ENCODE measurements at regions not wholly inside any gene's neighbourhood (a gene's known extent, or its start where the extent isn't known, plus 50 kb on each side); places are given as distances from the start of the nearest gene placed in this dataset.

DNA sequence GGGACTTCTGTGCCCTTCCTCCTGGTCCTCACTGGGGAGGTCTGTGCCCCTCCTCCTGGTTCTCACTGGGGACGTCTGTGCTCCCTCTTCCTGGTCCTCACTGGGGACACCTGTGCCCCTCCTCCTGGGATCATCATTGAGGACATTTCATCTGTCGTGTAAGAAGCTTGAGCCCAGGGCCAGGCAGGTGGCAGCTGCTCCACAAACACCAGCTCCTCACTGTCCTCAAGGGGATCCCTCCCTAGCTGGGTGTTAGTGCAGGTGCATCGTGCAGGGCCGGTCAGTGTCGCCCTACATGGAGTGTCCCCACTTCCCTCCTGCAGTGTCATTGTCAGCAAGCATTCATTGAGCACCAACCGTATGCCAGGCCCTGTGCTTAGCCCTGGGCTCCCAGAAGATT is 312.7 kb downstream of the PTPRU start:
- DNase-seq: no peak

DNA sequence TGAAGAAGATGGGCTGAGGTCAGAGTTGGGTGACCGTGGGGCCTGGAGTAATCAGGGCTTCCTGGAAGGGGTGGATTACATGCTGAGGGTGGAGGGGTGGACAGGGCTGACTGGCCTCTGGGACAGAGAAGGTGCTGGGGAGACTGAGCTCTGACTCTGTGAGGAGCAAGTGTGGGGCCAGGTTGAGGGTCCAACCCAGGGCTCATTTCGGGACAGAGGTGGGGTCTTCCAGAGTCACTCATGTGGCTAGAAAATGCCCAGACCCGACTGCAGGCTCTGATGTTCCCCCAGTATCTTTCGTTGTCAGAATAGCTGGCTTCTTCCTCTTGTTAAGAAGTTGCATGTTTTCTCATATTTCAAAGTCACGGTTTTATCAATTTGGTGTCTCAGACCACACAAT is 311.8 kb downstream of the PTPRU start:
- no peak for DNase-seq

DNA sequence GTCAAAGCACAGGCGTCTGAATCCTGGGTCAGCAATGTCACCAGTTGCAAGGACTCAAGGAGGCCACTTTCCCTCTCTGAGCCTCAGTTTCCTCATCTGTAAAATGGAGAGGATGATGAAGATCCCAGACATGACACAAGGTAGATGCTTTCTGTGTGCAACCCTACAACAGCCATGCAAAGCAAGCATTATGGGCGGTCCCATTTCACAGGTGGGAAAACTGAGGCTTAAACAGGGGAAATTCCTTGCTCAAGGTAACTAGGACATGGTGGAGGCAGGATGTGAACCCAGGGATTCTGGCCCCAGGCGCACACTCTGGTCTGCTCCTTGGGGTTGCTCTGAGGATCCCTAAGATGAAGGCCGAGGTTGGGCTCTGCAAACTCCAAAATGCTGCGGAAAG is 311.0 kb downstream of the PTPRU start:
- no peak for DNase-seq

DNA sequence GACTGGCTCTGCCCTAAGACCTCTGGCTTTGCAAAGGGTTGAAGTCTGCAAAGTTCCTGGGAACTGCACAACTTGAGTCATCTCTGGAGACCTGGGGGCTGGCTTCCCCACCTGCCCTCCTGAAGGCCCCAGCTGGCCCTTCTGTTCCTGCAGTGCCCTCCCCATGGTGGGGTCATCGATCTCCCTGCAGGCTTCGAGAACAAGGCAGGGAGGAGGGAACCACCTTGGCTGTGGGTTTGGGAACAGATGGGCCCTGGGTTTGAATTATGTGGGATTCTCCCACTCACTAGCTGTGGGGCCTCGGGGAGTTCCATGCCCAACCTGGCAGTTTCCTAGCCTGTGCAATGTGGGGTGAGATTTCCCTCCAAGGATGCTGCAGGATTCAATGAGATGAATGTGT is 310.2 kb downstream of the PTPRU start:
- no peak for DNase-seq

DNA sequence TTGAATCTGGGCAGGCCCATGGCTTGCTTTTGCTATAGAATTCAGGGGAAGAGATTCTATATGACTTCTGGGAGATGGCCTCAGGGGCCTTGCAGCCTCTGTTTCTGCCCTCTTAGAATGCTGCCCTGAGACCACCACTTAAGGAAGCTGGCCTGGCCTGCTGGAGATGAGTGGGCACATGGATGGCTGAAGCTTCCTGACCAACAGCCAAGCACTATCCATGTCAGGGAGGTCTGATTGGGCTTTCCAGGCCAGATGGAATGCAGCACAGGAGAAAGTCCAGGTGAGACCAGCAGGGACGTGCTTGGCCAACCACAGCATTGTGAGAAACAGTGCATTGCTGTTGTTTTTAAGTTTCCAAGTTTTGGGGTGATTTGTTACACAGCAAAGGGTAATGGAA is 308.1 kb downstream of the PTPRU start:
- no peak for DNase-seq

DNA sequence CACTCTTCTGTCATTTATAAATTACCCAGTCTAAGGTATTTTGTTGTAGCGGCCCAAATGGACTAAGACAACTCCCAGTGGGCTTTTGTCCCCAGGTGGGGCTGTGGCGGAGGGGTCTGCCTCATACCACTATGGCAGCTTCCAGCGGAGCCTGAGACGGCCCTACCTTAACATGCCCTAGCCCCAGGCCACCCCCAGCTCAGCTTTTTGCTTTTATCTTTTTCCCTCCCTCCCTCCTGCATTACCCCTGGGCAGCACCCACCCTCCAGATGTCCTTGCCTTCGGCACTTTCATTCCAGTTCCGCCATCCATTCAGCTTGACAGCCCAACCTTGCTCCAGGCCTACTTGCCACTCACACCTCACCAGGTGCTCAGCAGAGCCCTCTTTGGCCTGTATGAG is 307.3 kb downstream of the PTPRU start:
- no peak for DNase-seq

DNA sequence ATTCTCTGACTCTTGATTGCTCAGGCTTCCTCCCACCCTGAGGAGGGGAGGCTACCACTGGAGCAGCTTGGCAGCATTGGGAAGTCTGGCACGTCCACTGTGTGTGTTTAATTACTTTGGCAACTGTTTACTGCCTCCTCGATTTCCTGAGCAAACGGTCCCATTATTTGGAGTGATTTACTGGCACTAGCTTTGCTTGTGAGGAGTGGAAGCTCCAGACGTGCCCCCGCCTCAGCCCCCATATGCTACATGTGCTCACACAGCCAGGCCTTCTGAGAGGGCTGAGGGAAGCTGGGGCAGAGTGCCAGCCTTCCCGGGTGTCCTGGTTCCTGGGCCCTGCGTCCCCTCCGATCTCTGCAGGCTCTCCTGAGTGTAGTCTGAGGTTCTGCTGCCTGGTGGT is 306.2 kb downstream of the PTPRU start:
- DNase-seq: no peak

DNA sequence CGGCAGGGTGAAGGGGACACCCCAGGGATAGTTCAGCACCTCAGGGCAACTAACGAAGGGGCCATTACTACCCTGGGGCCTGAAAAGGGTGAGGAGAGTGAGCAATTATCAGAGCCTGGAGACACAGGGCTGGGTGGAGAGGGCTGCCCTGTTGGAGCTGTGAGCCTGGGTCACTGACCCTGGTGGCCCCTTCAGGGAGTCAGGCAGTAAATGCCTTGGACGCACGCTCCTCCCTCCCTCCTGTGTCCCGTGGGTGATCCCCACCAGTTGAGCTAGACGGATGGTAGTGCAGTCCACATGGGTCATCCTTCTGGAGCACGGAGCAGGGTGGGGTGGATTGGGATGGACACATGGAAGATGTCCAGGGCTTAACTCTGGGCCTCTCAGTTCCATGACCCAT is 305.3 kb downstream of the PTPRU start:
- DNase-seq: no peak

DNA sequence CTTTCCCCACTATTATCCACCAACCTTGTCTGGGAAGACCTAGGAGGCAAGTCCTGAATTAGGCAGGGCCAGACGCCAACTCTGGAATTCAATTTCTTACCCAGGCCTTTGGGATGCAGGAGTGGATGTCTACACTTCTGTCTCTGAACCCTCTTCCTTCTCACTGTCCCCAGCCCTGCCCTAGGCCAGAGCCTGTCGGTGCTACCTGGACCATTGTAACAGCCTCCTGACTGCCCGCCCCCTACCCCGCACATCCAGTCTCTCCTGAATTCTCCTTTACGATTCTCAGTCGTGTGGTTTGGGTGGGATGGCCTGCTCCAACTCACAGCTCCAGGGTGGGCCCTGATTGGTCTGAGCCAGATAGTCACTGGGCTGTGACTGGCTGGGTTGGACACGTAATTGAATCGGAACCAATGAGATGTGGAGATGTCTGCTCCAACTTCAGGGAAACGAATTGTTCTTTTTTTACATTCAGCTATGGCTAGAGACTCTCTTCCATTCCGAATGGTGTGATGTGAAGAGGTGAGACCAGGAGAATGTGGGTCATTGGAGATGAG is 304.6 kb downstream of the PTPRU start:
- DNase-seq: no peak

DNA sequence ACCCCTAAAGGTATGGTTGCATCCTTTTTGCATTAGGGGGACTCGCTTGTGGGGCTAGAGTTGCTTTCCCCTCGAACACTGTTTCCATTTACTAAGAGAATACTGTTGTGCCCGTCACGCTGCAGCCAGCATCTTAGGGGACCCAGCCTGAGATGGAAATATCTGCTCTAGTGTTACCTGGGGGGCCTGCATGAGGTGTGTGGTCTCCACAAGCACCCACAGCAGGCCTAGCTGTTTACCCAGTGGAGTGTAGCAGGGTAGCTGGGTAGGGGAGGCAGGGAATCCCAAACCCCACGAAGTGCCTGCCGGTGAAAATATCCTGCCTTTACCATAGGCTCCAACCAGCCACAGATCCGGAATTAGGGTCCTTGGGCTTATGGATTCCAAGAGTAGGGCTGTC is 303.6 kb downstream of the PTPRU start:
- no peak for DNase-seq

DNA sequence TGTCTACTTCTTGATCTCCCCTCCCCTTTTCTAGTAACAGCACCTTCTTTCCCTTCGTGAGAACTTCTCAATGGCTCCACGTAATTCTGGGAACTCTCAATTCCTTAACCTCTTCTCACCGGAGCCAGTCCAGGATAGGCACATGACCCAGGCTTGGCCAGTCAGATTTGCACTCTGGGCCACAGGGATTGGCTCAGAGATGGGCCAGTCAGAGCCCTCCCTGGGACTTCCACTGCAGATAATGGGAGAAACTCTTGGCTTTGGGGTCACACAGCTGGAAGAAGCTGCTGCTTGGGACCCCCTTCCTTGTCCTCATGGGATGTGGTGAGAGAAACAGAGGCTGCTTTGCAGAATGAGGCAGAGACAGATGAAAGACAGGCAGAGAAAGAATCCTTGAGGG is 302.3 kb downstream of the PTPRU start:
- DNase-seq: no peak

DNA sequence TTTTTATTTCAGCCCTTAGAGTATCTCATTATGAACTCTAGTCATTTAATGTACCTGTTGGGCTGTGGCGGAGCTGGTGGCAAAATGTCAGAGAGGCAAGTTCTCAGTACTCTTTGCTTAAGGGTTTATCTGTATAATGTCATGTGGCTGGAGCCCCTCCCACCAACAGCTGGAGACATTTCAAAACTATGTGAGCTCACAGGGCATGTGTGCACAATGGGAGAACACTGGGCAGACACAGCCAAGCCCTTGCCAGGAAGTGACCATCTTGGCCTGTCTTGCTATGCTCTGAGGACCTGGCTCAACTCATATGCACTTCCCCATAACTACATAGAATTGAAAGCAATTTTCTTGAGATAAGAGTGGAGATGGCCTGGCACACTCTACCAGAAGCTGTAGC is 296.4 kb downstream of the PTPRU start:
- DNase-seq: no peak

DNA sequence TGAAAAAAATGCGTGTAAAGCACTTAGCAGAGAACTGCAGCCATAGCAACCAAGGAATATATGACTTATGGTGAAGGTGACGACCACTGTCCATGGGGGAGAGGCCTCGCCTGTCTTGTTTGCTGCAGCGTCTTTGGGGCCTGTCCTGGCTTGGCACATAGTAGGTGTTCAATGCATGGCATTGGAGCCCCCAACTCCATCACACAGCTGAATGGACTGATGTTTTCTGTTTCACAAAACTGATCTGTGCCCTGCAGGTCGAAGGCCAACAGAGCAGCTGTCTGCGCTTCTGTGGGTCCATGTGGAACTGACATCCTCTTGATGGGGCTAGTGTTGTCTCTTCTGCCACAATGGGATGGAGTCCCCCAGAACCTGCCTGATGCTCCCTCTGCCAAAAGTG is 296.0 kb downstream of the PTPRU start:
- no peak for DNase-seq

DNA sequence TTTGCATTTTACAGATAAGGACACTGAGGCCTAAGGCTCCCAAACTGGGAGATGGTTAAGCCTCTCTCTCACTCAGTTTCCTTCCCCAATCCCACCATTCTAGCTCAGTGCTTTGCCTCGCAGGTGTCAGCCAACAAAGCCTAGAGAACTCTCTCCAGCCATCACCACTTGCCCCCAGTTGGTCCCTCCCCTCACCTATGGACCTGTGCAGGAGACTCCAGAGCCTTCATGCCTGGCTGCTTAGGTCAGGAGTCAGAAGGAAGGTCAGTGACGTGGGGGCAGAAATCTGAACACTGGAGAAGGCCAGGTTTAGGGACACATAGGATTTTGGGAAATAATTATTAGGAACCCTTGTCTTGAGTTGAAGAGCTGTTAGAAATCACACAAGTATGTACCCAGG is 295.3 kb downstream of the PTPRU start:
- DNase-seq: no peak

DNA sequence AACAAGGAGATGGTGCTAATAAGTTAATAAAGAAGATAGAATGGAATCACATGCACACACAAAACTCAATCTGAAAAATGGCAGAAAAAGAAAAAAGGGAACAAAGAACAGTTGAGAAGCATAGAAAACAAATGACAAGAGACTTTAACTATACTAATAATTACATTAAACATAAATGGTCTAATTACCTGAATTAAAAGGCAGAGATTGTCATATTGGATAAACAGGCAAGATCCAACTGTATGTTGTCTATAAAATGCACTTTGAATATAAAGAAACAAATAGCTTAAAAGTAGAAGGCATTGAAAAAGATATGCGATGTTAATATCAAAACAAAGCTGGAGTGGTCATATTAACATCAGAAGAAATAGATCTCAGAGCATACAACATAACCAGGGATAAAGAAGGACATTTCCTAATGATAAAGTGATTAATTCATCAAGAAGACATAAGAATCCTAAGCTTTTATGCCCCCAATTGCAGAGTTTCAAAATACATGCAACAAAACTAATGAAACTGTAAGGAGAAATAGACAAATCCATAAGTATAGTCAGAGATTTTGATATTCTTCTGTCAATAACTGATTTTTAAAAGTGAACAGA is 293.5 kb downstream of the PTPRU start:
- no peak for DNase-seq

DNA sequence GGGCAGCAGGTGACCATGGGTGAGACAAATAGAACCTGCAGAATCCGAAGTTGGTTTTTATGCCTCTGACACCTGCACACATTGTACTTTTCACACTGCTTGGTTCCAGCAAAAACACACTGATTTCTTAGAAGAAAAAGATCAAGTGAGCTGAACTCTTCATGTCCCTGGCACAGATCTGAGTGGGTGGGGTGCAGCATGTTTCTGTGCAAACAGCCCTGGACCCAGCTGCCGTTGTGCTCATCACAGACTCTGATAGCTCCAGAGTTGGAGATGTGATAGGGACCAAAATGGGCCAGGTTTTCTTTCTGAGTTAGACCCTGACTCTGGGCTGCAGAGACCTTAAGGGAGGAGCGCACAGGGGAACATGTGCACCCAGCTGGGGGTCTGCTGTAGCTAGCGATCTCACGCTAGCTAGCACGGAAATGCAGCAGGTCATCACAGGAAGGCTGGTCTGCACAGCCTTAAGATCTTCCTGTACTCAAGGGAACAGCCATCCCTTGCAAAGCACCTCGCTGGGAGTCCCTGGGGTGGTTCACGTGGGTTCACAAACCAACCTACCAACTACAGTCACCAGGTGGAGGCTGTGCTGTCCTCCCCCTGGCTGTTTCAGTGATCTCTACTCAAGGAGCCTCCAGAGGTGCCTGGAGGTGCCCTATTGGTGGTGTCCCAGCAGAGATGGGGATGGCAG is 291.1 kb downstream of the PTPRU start:
- no peak for DNase-seq

DNA sequence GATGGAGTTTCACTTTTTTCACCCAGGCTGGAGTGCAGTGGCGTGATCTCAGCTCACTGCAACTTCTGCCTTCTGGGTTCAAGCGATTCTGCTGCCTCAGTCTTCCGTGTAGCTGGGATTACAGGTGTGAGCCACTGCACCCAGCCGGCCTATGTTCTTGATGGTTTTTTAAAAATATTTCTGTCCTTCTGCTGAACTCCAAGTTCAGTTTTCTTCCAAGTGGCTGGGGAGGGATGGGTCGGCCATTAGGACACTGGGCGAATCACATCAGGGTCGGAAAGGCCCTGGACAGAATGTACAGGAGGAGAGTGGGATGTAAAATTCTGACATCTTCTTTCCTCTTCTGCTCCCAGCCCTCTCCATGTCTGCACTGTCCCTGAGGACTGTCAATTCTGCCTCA is 289.6 kb downstream of the PTPRU start:
- no peak for DNase-seq

DNA sequence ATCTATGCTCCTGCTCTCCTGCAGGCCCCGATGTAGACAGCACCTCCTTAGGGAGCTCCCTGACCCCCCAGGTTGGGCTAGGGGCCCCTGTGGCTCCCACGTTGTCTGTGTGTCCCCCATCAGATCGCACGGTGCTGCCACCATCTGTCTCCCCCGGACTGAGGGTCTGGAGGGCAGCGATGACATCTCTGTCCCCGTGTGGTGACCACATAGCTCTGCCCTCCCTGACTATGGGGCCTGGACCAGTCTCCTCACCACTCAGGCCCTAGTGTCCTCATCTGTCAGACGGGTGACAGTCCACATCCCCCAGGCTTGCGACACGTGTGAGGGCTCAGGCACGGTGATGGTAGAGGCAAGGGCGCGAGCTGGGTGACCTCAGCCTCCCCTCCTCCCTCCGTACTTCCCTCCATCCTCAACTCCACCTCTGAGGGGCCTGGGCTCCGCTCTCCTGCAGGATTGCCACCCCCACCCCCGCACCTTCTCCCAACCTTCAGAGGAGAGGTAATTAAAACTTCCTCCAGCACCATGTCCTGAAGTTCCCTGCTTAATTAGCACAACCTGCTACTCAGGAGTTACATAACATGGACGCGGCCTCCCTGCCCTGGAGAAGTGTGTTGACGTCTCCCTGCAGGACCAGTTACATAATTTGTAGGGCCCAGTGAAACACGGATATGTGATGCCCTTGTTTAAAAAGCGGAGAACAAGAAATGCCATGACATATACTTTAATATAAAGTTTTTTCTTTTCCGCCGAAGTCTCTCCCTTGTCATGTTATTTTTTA is 288.2 kb downstream of the PTPRU start:
- DNase-seq: no peak

DNA sequence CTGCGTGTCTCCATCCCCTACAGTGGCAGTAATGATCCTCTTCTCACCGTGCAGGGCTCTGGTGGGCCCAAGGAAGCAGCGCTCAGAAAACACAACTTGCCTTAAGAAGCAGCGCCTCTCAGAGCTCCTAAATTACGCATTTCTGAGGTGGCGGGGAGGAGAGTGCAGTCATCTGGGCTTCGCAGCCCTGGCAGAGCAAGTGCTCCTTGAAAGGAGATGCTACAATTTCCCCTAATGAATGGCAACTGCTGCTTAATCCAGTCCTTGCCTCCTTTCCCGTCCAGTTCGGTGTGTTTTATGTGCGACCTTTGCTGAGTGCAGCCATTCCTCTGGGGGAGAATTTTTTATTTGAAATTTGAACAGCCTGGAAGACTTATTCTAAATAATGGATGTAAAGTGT is 287.3 kb downstream of the PTPRU start:
- DNase-seq: no peak

DNA sequence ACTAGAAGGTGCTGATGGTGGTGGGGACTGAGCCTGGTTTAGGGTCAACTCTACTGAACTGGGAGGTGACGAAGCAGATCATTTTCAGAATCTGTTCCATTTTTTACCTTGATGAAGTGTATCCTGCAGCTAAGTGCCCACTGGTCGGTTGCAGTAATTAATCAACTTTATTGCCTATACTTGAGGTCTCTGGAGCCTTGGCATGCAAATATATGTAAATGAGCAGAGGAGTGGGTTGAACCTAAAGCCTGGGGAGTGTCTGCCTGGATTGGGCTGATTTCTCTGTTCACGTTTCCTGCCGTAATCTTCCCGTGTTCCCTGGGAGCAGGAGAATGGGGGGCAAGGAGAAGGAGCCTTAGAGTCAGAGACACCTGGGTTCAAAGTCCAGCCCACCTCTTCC is 286.8 kb downstream of the PTPRU start:
- DNase-seq: no peak

DNA sequence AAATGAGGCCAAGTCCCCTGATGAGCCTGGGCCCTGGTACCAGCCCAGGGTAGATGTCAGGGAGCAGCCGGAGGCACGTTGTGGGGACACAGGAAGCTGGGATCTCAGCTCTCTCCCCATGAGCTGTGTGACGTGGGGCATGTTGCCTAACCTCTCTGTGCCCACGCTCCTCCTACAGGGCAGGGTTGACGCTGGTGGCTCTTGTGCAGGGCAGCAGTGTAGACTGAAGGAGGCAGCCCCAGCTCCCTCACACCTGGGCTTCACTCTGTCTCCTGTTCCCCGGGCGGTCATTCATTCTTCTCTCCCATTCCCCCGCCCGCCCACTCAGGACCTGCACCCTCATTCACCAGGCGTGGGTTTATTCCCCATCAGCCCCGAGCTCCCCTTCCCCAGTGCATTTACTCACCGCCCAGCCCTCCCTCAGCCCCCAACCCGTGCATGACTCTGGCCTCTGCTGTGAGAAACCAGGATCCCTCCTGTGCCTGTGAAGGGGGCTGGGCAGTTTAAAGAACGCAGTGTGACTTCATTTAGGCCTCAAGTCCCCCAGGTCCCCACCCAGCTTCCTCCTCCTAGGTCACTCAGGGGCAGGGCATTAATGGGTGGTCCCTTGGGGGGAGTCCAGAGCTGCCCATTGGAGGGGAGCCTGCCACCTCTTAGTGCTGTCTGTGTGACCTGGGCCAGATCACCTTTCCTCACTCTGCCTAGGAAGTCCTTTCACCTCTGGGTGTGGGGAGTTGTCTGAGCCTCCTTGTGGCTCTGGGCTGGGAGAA is 285.7 kb downstream of the PTPRU start:
- no peak for DNase-seq

DNA sequence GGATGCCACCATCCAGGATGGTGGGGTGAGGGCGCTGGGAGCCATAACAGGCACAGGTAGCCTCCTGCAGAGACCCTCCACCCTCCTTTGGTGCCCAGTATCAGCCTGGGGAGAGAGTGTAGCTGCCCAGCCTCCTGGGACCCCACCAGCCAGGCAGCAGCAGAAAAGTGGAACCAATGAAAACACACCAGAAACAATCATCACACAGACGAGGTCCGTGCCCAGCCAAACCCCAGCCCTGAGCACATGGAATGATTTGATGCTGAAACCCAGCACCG is 285.1 kb downstream of the PTPRU start:
- no peak for DNase-seq

Measured in skin of body (tissue), 1 donor.